ENCODE measurements at regions not wholly inside any gene's neighbourhood (a gene's known extent, or its start where the extent isn't known, plus 50 kb on each side); places are given as distances from the start of the nearest gene placed in this dataset.

- TF ChIP-seq POLR2A (IDR thresholded peaks at IDR 0.05; ENCODE audit: low read depth, low read length) (no peak), POLR2AphosphoS5 (IDR thresholded peaks at IDR 0.05; ENCODE audit: low read depth, low read length) (no peak), PAX5 (IDR thresholded peaks at IDR 0.05; ENCODE audit: insufficient read depth, low read length, severe bottlenecking) (no peak)
Measured at GRCh38 chr3:166489826-166490225, 652.6 kb upstream of the BCHE start.
